ENCODE measurements at regions not wholly inside any gene's neighbourhood (a gene's known extent, or its start where the extent isn't known, plus 50 kb on each side); places are given as distances from the start of the nearest gene placed in this dataset.
"Not testable (repeated sequence)": the region's sequence is repeated elsewhere in the genome, so short reads cannot be mapped to it uniquely, and the experiment has no call there.

DNA sequence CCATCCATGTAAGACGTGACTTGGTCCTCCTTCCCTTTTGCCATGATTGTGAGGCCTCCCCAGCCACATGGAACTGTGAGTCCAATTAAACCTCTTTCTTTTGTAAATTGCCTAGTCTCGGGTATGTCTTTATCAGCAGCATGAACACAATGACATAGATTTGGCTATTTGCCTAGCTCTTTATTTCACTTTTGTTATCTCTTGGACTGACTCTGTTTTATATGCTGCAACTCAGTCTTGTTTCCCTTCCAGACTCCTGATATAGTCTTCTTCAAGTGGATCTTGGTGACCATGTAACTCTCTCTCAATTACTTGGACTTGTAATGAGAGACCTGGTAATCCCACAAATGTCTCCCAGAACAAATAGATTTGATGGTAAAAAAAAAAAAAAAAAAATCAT lies 627.6 kb downstream of the CCDC85A start:
- no peak for TF ChIP-seq EP300 (IDR thresholded peaks at IDR 0.05)
- TF ChIP-seq, protein P1, sequence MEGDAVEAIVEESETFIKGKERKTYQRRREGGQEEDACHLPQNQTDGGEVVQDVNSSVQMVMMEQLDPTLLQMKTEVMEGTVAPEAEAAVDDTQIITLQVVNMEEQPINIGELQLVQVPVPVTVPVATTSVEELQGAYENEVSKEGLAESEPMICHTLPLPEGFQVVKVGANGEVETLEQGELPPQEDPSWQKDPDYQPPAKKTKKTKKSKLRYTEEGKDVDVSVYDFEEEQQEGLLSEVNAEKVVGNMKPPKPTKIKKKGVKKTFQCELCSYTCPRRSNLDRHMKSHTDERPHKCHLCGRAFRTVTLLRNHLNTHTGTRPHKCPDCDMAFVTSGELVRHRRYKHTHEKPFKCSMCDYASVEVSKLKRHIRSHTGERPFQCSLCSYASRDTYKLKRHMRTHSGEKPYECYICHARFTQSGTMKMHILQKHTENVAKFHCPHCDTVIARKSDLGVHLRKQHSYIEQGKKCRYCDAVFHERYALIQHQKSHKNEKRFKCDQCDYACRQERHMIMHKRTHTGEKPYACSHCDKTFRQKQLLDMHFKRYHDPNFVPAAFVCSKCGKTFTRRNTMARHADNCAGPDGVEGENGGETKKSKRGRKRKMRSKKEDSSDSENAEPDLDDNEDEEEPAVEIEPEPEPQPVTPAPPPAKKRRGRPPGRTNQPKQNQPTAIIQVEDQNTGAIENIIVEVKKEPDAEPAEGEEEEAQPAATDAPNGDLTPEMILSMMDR (IDR thresholded peaks at IDR 0.05), result no peak
- no peak for TF ChIP-seq POLR2AphosphoS5 (IDR thresholded peaks at IDR 0.05)
- no peak for TF ChIP-seq POLR2A (IDR thresholded peaks at IDR 0.05)
- Histone ChIP-seq H3K4me3 (no peak overlapping the region), H3K36me3 (no peaks in the 10 kb centered on the region), H3K27ac (no peak overlapping the region), H3K9me3 (no peaks in the 10 kb centered on the region), H3K4me1 (no peaks in the 10 kb centered on the region), H3K27me3 (no peaks in the 10 kb centered on the region)
- ATAC-seq, result no peak
- WGBS, 2 donors (ENCODE audit: low coverage in 1 of 2), result 49% methylated on average over 2 of the region's 2 CpGs; no CpG with 5 or more reads in 1 of the 2 donors

DNA sequence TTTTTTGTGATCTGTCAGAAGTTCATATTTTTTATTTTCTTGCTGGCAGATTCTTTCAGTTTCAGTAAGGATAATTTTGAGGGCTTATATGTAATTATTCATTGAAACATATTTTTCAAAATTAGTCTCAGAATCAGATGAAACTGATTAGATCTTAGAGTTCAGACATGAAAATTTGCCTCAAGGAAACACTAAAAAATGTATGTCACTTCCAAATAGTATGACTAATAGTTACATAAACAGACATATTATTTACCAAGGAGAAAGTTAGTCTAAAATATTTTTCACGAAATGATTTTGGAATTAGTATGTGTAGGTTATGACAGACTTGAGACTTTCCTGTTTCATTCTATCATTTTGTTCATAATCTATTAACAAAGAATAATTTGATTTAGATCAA lies 628.6 kb downstream of the CCDC85A start:
- Histone ChIP-seq H3K36me3 (no peaks in the 10 kb centered on the region), H3K27ac (no peak overlapping the region), H3K4me1 (no peaks in the 10 kb centered on the region), H3K9me3 (no peaks in the 10 kb centered on the region), H3K4me3 (no peak overlapping the region), H3K27me3 (no peaks in the 10 kb centered on the region)
- no peak for TF ChIP-seq EP300 (IDR thresholded peaks at IDR 0.05)
- ATAC-seq, result no peak
- WGBS, 2 donors (ENCODE audit: low coverage in 1 of 2), result 73 to 79% methylated on average over 1 of the region's 1 CpG

DNA sequence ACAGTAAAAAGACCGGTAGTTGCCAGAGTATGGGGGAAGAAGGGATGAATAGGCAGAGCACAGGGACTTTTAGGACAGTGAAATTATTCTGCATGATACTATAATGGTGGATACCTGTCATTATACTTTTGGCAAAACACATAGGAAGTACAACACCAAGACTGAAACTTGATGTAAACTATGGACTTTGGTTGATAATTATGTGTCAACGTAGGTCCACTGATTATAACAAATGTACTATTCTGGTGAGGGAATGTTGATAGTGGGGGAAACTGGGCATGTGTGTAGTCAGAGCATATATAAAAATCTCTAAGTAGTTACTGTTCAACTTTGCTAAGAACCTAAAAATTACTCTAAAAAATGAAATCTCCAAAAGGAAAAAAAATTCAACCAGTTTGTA lies 629.7 kb downstream of the CCDC85A start:
- Histone ChIP-seq H3K4me3 (no peak overlapping the region), H3K4me1 (no peaks in the 10 kb centered on the region), H3K27me3 (no peaks in the 10 kb centered on the region), H3K36me3 (no peaks in the 10 kb centered on the region), H3K27ac (no peak overlapping the region), H3K9me3 (no peaks in the 10 kb centered on the region)
- 69% methylated on average over 2 of the region's 2 CpGs for WGBS, 2 donors (ENCODE audit: low coverage in 1 of 2)
- TF ChIP-seq, protein P1 (IDR thresholded peaks at IDR 0.05), result no peak
- ATAC-seq, result no peak

GRCh38 chr2:56816666-56817065 lies 632.9 kb downstream of the CCDC85A start:
- Histone ChIP-seq H3K4me1 (no peaks in the 10 kb centered on the region), H3K4me3 (no peak overlapping the region), H3K9me3 (peaks cover 0 to 11% (median 0%) of the 10 kb centered on the region in 3 donors), H3K36me3 (no peaks in the 10 kb centered on the region), H3K27ac (no peak overlapping the region), H3K27me3 (no peaks in the 10 kb centered on the region)
- no peak for ATAC-seq
- no peak for TF ChIP-seq POLR2AphosphoS5 (IDR thresholded peaks at IDR 0.05)
- no CpG with 5 or more reads among the region's 5 CpGs for WGBS, 2 donors (ENCODE audit: low coverage in 1 of 2)

DNA sequence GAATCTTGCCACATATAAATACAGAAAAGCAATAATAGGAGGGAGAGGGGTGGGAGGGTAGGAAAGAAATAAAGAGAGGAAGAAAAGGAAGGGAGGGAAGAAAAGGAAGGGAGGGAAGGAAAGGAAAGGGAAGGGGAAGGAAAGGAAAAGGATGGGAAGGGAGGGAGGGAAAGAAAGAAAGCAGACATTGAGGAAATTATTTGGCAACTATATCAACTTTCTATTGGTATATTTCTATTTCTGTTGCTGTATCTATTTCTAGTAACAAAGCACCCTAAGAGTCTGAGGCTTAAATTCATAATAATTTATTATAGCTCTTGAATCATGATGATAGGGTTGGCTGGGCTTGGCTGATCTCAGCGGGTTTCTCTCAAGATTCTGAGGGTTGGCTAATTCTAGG lies 648.0 kb downstream of the CCDC85A start:
- no peaks in the 10 kb centered on the region for H3K4me1 ChIP-seq
- H3K27me3 ChIP-seq, result no peaks in the 10 kb centered on the region
- 25 to 60% methylated on average over 1 of the region's 1 CpG for WGBS, 2 donors (ENCODE audit: low coverage in 1 of 2)
- no peak for ATAC-seq
- H3K36me3 ChIP-seq, result no peaks in the 10 kb centered on the region
- H3K27ac ChIP-seq, result no peak overlapping the region
- H3K9me3 ChIP-seq, result no peaks in the 10 kb centered on the region
- TF ChIP-seq POLR2AphosphoS5 (IDR thresholded peaks at IDR 0.05) (no peak), EP300 (IDR thresholded peaks at IDR 0.05) (no peak), POLR2A (IDR thresholded peaks at IDR 0.05) (no peak)
- TF ChIP-seq, protein P1 (IDR thresholded peaks at IDR 0.05), result no peak
- H3K4me3 ChIP-seq, result no peak overlapping the region

- Histone ChIP-seq H3K9me3 (no peaks in the 10 kb centered on the region), H3K27ac (no peak overlapping the region), H3K36me3 (no peaks in the 10 kb centered on the region), H3K4me1 (no peaks in the 10 kb centered on the region), H3K4me3 (no peak overlapping the region), H3K27me3 (no peaks in the 10 kb centered on the region)
- TF ChIP-seq POLR2A (IDR thresholded peaks at IDR 0.05), result no peak
- no peak for TF ChIP-seq POLR2AphosphoS5 (IDR thresholded peaks at IDR 0.05)
- TF ChIP-seq EP300 (IDR thresholded peaks at IDR 0.05), result no peak
- TF ChIP-seq, protein P1 (IDR thresholded peaks at IDR 0.05), result no peak
- WGBS, 2 donors (ENCODE audit: low coverage in 1 of 2), result 75 to 78% methylated on average over 2 to 5 of the region's 5 CpGs
- ATAC-seq, result no peak
Observed at GRCh38 chr2:56834686-56835085, 650.9 kb downstream of the CCDC85A start.

GRCh38 chr2:56840009-56840408 lies 656.2 kb downstream of the CCDC85A start:
- not testable (repeated sequence) for H3K4me3 ChIP-seq, H3K27ac ChIP-seq, H3K36me3 ChIP-seq, H3K9me3 ChIP-seq, ATAC-seq, H3K27me3 ChIP-seq, H3K4me1 ChIP-seq
